GM12878 (cell line): ENCODE measurements at regions not wholly inside any gene's neighbourhood (a gene's known extent, or its start where the extent isn't known, plus 50 kb on each side); places are given as distances from the start of the nearest gene placed in this dataset.

ENCODE experiments used
- ATAC-seq: fragments of 200-7000 bp; cut with Tn5 transposase; 3 replicates; pipeline ENCODE4 v1.9.1; 2020; ENCODE audit warnings: mild to moderate bottlenecking, moderate library complexity
- BruUV-seq: library from RNA; stranded (reverse); fragments of 400-500 nt; replicated peaks from 2 replicates; lab custom pipeline; 2021; lab: Mats Ljungman, UMichigan
- CTCF ChIA-PET: fragments of 300-600 bp; sonication (Branson Sonifier 250); formaldehyde crosslinking; extraction: SDS; loops from one replicate; lab custom pipeline; 2021; ENCODE audit warnings: inconsistent platforms; lab: Yijun Ruan, JAX
- POLR2A ChIA-PET: fragments of 350-600 bp; formaldehyde crosslinking; extraction: SDS; loops from one replicate; lab custom pipeline; 2021; ENCODE audit warnings: inconsistent platforms; lab: Charles Lee
- RAD21 ChIA-PET: fragments of 300-600 bp; sonication (Branson Sonifier 250); formaldehyde crosslinking; loops from one replicate; lab custom pipeline; 2023; ENCODE audit warnings: antibody characterized with exemption; ENCODE audit not compliant: unreplicated experiment; lab: Charles Lee
- SMC1A ChIA-PET: fragments of 300-600 bp; sonication (Branson Sonifier 250); formaldehyde crosslinking; loops from one replicate; lab custom pipeline; 2023; ENCODE audit not compliant: unreplicated experiment, uncharacterized antibody; lab: Charles Lee
- DNase-seq: peaks from one replicate; pipeline ENCODE4 v3.0.0-alpha.2; 2011; ENCODE audit warnings: low read depth, low spot score
- FAIRE-seq: peaks from 3 replicates; lab custom pipeline; 2011; peaks lifted over from hg19 to GRCh38; lab: Jason Lieb, UNC
- H2AFZ ChIP-seq: 2 replicates; pipeline ENCODE4 v1.6.0; 2011; ENCODE audit warnings: low read depth, low read length, control low read depth; ENCODE audit not compliant: control insufficient read depth
- H3K27ac ChIP-seq: 2 replicates; pipeline ENCODE4 v1.5.1; 2011; ENCODE audit warnings: control low read depth; ENCODE audit not compliant: control insufficient read depth, insufficient read depth
- H3K27me3 ChIP-seq, 2 experiments: replicated peaks in 1 of 2; 2 replicates each; pipeline versions ENCODE4 v1.6.0 to v1.6.1; 2011; ENCODE audit warnings: low read length in 1 of 2; ENCODE audit not compliant: control insufficient read depth in 2 of 2, insufficient read depth in 2 of 2
- H3K36me3 ChIP-seq, 2 experiments: 2 replicates each; pipeline ENCODE4 v1.5.1; 2011; ENCODE audit warnings: low read length in 1 of 2; ENCODE audit not compliant: control insufficient read depth in 2 of 2, insufficient read depth in 2 of 2
- H3K4me1 ChIP-seq: 2 replicates; pipeline ENCODE4 v1.6.1; 2011; ENCODE audit warnings: mild to moderate bottlenecking, low read length, moderate library complexity, mixed read lengths; ENCODE audit not compliant: control insufficient read depth, insufficient read depth
- H3K4me2 ChIP-seq: 2 replicates; pipeline ENCODE4 v1.6.0; 2011; ENCODE audit warnings: control low read depth; ENCODE audit not compliant: control insufficient read depth, insufficient read depth
- H3K4me3 ChIP-seq: fragments of 200-600 bp; sonication (generic); 2 replicates; pipeline ENCODE4 v1.5.1; 2016
- H3K79me2 ChIP-seq: 2 replicates; pipeline ENCODE4 v1.6.0; 2011; ENCODE audit warnings: low read length; ENCODE audit not compliant: control insufficient read depth, insufficient read depth
- H3K9ac ChIP-seq: 2 replicates; pipeline ENCODE4 v1.8.0; 2011; ENCODE audit warnings: low read length, control low read depth, mixed read lengths; ENCODE audit not compliant: control insufficient read depth, insufficient read depth
- H3K9me3 ChIP-seq: replicated peaks from 3 replicates; pipeline ENCODE4 v1.5.1; 2011; ENCODE audit warnings: mild to moderate bottlenecking, low read length; ENCODE audit not compliant: control insufficient read depth, insufficient read depth
- H4K20me1 ChIP-seq: 2 replicates; pipeline ENCODE4 v1.6.0; 2011; ENCODE audit not compliant: control insufficient read depth, insufficient read depth
- EED ChIP-seq: sonication (generic); IDR thresholded peaks from 2 replicates; pipeline ENCODE4 v1.6.1; 2016; ENCODE audit warnings: antibody characterized with exemption, low read depth
- NFXL1 ChIP-seq: fragments of 450-650 bp; IDR thresholded peaks from 2 replicates; pipeline ENCODE4 v1.6.1; 2017; ENCODE audit warnings: antibody characterized with exemption, mild to moderate bottlenecking, borderline replicate concordance
- PML ChIP-seq: IDR thresholded peaks from 2 replicates; pipeline ENCODE4 v1.6.1; 2012; ENCODE audit warnings: low read length, inconsistent platforms
- POLR2A ChIP-seq: IDR thresholded peaks from 2 replicates; pipeline ENCODE4 v1.6.1; 2011; ENCODE audit warnings: low read depth, mild to moderate bottlenecking, low read length
- POU2F2 ChIP-seq: IDR thresholded peaks from 3 replicates; pipeline ENCODE4 v1.6.1; 2011; ENCODE audit warnings: low read depth, mild to moderate bottlenecking, low read length, borderline replicate concordance
- RAD21 ChIP-seq: IDR thresholded peaks from 2 replicates; pipeline ENCODE4 v1.6.1; 2011; ENCODE audit warnings: mild to moderate bottlenecking, low read depth, low read length, moderate library complexity; ENCODE audit not compliant: insufficient read depth
- RUNX3 ChIP-seq: IDR thresholded peaks from 2 replicates; pipeline ENCODE4 v1.6.1; 2012; ENCODE audit warnings: low read length, inconsistent platforms
- SREBF2 ChIP-seq: IDR thresholded peaks from 2 replicates; pipeline ENCODE4 v1.6.1; 2012; ENCODE audit warnings: mild to moderate bottlenecking, low read length
- STAT3 ChIP-seq: IDR thresholded peaks from 2 replicates; pipeline ENCODE4 v1.6.1; 2011; ENCODE audit warnings: low read depth, low read length, improper control_type of control experiment
- TARDBP ChIP-seq: IDR thresholded peaks from 2 replicates; pipeline ENCODE4 v1.6.1; 2016; ENCODE audit warnings: borderline replicate concordance
- YBX1 ChIP-seq: fragments of 450-650 bp; IDR thresholded peaks from 2 replicates; pipeline ENCODE4 v1.6.1; 2016; ENCODE audit warnings: antibody characterized with exemption
- ZNF622 ChIP-seq: fragments of 450-650 bp; IDR thresholded peaks from 2 replicates; pipeline ENCODE4 v1.6.1; 2017; ENCODE audit warnings: mild to moderate bottlenecking, inconsistent platforms
- ZSCAN29 ChIP-seq: fragments of 450-650 bp; IDR thresholded peaks from 2 replicates; pipeline ENCODE4 v1.6.1; 2017; ENCODE audit warnings: mild to moderate bottlenecking, moderate library complexity
- WGBS: methylation state at CpG from one replicate; pipeline ENCODE4 v1.1.6; 2016; ENCODE audit warnings: low lambda C conversion rate; ENCODE audit not compliant: insufficient replicate concordance, insufficient coverage; ENCODE audit errors: missing lambda C conversion rate; 5-methylcytosine and 5-hydroxymethylcytosine counted together
- in situ Hi-C: fragments of 300-500 bp; cut with MboI; formaldehyde crosslinking; loops from 9 replicates; pipeline ENCODE4 v1.14.3; 2018; ENCODE audit warnings: mixed read lengths
- intact Hi-C: fragments of 100-400 bp; cut with micrococcal nuclease; formaldehyde crosslinking; loops from one replicate; pipeline ENCODE4 v1.14.2; 2022; ENCODE audit not compliant: unreplicated experiment
- TF ChIP-seq, protein P1 (sequence below): IDR thresholded peaks from 2 replicates; pipeline ENCODE4 v1.6.1; 2012; ENCODE audit warnings: improper control_type of control experiment, low read depth, low read length; ENCODE audit not compliant: insufficient replicate concordance
- TF ChIP-seq, protein P2 (sequence below): fragments of 150-350 bp; IDR thresholded peaks from 2 replicates; pipeline ENCODE4 v1.6.1; 2016; ENCODE audit warnings: low read depth, low read length
- TF ChIP-seq, protein P3 (sequence below): IDR thresholded peaks from 2 replicates; pipeline ENCODE4 v1.6.1; 2011; ENCODE audit warnings: borderline replicate concordance, low read depth, mild to moderate bottlenecking, moderate library complexity, low read length; ENCODE audit not compliant: insufficient read depth, poor library complexity, severe bottlenecking

DNA sequence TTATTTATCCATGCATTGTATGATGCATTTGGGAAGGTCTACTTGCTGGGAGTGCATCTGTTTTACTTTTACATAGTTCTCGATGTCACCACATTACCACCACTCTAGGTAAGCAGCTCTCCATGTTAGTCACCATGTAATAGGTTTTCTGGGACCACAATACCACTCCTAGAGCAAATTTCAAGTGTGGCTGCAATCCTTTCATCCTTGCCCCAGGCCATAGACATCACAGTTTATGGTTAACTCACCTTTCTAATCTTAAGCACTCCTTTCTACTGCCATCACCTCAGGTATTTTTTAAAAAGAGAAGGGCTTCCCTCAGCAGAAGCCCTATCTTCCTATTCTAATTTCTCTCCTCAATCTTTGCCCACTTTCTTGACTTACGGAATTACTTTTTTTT, 354.1 kb downstream of the PLK2 start:
- in situ Hi-C loops (no loop called here), intact Hi-C loops (no loop called here)
- Histone ChIP-seq H3K4me2 (no peak overlapping the region), H3K79me2 (no peaks in the 10 kb centered on the region), H4K20me1 (no peaks in the 10 kb centered on the region), H3K9me3 (no peaks in the 10 kb centered on the region), H3K4me3 (no peak overlapping the region), H3K9ac (no peak overlapping the region), H3K27me3 (no peaks in the 10 kb centered on the region; a peak in 1 of 4 replicates), H2AFZ (no peak overlapping the region), H3K27ac (no peak overlapping the region), H3K36me3 (no peaks in the 10 kb centered on the region), H3K4me1 (no peaks in the 10 kb centered on the region)
- ChIA-PET CTCF (no interaction called here), RAD21 (no interaction called here), SMC1A (interaction anchor here (0.7 kb wide), 1 partner anchor 232 kb away, joined by 3 read pairs; no protein-coding TSS in a partner anchor), POLR2A (no interaction called here)
- FAIRE-seq (no peak), ATAC-seq (no peak), DNase-seq (no peak)
- 44% methylated on average over 2 of the region's 2 CpGs for WGBS
- BruUV-seq: no TSS peak
- TF ChIP-seq YBX1 (no peak), EED (no peak), PML (no peak), POU2F2 (no peak), ZSCAN29 (no peak), RAD21 (no peak), NFXL1 (no peak), ZNF622 (no peak), TARDBP (no peak), RUNX3 (no peak), POLR2A (no peak), SREBF2 (no peak), STAT3 (no peak)
- TF ChIP-seq, protein P1, sequence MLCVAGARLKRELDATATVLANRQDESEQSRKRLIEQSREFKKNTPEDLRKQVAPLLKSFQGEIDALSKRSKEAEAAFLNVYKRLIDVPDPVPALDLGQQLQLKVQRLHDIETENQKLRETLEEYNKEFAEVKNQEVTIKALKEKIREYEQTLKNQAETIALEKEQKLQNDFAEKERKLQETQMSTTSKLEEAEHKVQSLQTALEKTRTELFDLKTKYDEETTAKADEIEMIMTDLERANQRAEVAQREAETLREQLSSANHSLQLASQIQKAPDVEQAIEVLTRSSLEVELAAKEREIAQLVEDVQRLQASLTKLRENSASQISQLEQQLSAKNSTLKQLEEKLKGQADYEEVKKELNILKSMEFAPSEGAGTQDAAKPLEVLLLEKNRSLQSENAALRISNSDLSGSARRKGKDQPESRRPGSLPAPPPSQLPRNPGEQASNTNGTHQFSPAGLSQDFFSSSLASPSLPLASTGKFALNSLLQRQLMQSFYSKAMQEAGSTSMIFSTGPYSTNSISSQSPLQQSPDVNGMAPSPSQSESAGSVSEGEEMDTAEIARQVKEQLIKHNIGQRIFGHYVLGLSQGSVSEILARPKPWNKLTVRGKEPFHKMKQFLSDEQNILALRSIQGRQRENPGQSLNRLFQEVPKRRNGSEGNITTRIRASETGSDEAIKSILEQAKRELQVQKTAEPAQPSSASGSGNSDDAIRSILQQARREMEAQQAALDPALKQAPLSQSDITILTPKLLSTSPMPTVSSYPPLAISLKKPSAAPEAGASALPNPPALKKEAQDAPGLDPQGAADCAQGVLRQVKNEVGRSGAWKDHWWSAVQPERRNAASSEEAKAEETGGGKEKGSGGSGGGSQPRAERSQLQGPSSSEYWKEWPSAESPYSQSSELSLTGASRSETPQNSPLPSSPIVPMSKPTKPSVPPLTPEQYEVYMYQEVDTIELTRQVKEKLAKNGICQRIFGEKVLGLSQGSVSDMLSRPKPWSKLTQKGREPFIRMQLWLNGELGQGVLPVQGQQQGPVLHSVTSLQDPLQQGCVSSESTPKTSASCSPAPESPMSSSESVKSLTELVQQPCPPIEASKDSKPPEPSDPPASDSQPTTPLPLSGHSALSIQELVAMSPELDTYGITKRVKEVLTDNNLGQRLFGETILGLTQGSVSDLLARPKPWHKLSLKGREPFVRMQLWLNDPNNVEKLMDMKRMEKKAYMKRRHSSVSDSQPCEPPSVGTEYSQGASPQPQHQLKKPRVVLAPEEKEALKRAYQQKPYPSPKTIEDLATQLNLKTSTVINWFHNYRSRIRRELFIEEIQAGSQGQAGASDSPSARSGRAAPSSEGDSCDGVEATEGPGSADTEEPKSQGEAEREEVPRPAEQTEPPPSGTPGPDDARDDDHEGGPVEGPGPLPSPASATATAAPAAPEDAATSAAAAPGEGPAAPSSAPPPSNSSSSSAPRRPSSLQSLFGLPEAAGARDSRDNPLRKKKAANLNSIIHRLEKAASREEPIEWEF: no peak
- TF ChIP-seq, protein P2, sequence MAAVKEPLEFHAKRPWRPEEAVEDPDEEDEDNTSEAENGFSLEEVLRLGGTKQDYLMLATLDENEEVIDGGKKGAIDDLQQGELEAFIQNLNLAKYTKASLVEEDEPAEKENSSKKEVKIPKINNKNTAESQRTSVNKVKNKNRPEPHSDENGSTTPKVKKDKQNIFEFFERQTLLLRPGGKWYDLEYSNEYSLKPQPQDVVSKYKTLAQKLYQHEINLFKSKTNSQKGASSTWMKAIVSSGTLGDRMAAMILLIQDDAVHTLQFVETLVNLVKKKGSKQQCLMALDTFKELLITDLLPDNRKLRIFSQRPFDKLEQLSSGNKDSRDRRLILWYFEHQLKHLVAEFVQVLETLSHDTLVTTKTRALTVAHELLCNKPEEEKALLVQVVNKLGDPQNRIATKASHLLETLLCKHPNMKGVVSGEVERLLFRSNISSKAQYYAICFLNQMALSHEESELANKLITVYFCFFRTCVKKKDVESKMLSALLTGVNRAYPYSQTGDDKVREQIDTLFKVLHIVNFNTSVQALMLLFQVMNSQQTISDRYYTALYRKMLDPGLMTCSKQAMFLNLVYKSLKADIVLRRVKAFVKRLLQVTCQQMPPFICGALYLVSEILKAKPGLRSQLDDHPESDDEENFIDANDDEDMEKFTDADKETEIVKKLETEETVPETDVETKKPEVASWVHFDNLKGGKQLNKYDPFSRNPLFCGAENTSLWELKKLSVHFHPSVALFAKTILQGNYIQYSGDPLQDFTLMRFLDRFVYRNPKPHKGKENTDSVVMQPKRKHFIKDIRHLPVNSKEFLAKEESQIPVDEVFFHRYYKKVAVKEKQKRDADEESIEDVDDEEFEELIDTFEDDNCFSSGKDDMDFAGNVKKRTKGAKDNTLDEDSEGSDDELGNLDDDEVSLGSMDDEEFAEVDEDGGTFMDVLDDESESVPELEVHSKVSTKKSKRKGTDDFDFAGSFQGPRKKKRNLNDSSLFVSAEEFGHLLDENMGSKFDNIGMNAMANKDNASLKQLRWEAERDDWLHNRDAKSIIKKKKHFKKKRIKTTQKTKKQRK: no peak
- TF ChIP-seq, protein P3, sequence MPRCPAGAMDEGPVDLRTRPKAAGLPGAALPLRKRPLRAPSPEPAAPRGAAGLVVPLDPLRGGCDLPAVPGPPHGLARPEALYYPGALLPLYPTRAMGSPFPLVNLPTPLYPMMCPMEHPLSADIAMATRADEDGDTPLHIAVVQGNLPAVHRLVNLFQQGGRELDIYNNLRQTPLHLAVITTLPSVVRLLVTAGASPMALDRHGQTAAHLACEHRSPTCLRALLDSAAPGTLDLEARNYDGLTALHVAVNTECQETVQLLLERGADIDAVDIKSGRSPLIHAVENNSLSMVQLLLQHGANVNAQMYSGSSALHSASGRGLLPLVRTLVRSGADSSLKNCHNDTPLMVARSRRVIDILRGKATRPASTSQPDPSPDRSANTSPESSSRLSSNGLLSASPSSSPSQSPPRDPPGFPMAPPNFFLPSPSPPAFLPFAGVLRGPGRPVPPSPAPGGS: no peak
